A549 (cell line): ENCODE measurements at regions not wholly inside any gene's neighbourhood (a gene's known extent, or its start where the extent isn't known, plus 50 kb on each side); places are given as distances from the start of the nearest gene placed in this dataset.

Source experiments
- ATAC-seq, 2 experiments: fragments of 200-7000 bp in 1 of 2; fragments of >200 bp in 1 of 2; cut with Nextera tagmentation in 1 of 2; cut with Tn5 transposase in 1 of 2; 3 replicates each; pipeline versions ENCODE4 v1.8.0 to v1.9.1; 2018 to 2020; ENCODE audit warnings: mild to moderate bottlenecking in 1 of 2, moderate library complexity in 1 of 2
- CTCF ChIA-PET: fragments of 300-600 bp; sonication (Branson Sonifier 250); formaldehyde crosslinking; extraction: SDS; loops from one replicate; lab custom pipeline; 2021; ENCODE audit warnings: antibody characterized with exemption, inconsistent platforms; lab: Yijun Ruan, JAX
- POLR2A ChIA-PET: fragments of 350-600 bp; formaldehyde crosslinking; extraction: SDS; loops from one replicate; lab custom pipeline; 2021; ENCODE audit warnings: antibody characterized with exemption, inconsistent platforms; lab: Yijun Ruan, JAX
- DNase-seq, 2 experiments: peaks; one replicate each; pipeline versions ENCODE4 v3.0.0 to v3.0.0-alpha.2; 2011 to 2016; ENCODE audit warnings: low read depth in 1 of 2, low spot score in 1 of 2
- FAIRE-seq: peaks from 2 replicates; lab custom pipeline; 2011; peaks lifted over from hg19 to GRCh38; lab: Jason Lieb, UNC
- H3K27ac ChIP-seq, 2 experiments: fragments of >200 bp; sonication (Bioruptor Twin); formaldehyde crosslinking; 3 replicates each; pipeline ENCODE4 v1.5.1; 2016 to 2017
- H3K4me1 ChIP-seq: fragments of >200 bp; sonication (Bioruptor Twin); formaldehyde crosslinking; 3 replicates; pipeline ENCODE4 v1.6.1; 2016
- H3K4me2 ChIP-seq: fragments of >200 bp; sonication (Bioruptor Twin); formaldehyde crosslinking; 3 replicates; pipeline ENCODE4 v1.6.1; 2016
- H3K4me3 ChIP-seq: fragments of >200 bp; sonication (Bioruptor Twin); formaldehyde crosslinking; 3 replicates; pipeline ENCODE4 v1.5.1; 2016
- H3K9me3 ChIP-seq: fragments of >200 bp; sonication (Bioruptor Twin); formaldehyde crosslinking; 3 replicates; pipeline ENCODE4 v1.6.1; 2016
- BHLHE40 ChIP-seq: IDR thresholded peaks from 2 replicates; pipeline ENCODE4 v1.6.1; 2012; ENCODE audit warnings: low read depth, low read length, inconsistent platforms
- CBX2 ChIP-seq: fragments of 200-600 bp; sonication (generic); IDR thresholded peaks from 2 replicates; pipeline ENCODE4 v1.6.1; 2016; ENCODE audit warnings: low read depth, mild to moderate bottlenecking, borderline replicate concordance
- CHD4 ChIP-seq: fragments of 200-600 bp; sonication (generic); IDR thresholded peaks from 2 replicates; pipeline ENCODE4 v1.6.1; 2016; ENCODE audit warnings: antibody characterized with exemption, mild to moderate bottlenecking, borderline replicate concordance
- EHF ChIP-seq: fragments of 250-450 bp; sonication (Bioruptor Pico); IDR thresholded peaks from 2 replicates; pipeline ENCODE4 v1.5.0; 2020; ENCODE audit warnings: mild to moderate bottlenecking
- EHMT2 ChIP-seq: fragments of 200-600 bp; sonication (generic); IDR thresholded peaks from 2 replicates; pipeline ENCODE4 v1.6.1; 2016; ENCODE audit warnings: antibody characterized with exemption, low read depth, mild to moderate bottlenecking, moderate library complexity
- EP300 ChIP-seq, 2 experiments: fragments of >200 bp; sonication (Bioruptor Twin); formaldehyde crosslinking; IDR thresholded peaks; 2 replicates in 1 of 2; 3 replicates in 1 of 2; pipeline ENCODE4 v1.6.1; 2016 to 2017
- FOSL2 ChIP-seq, 2 experiments: fragments of 450-650 bp in 1 of 2; fragments of >200 bp in 1 of 2; sonication (Bioruptor Twin) in 1 of 2; formaldehyde crosslinking; IDR thresholded peaks; 2 replicates each; pipeline versions ENCODE4 v1.5.0 to v1.6.1; 2016 to 2020; ENCODE audit warnings: mild to moderate bottlenecking in 1 of 2, moderate library complexity in 1 of 2
- FOXS1 ChIP-seq: fragments of 250-450 bp; sonication (Bioruptor Pico); IDR thresholded peaks from 2 replicates; pipeline ENCODE4 v1.5.0; 2020; ENCODE audit warnings: mild to moderate bottlenecking, moderate library complexity
- HOXB5 ChIP-seq: fragments of 250-450 bp; sonication (Bioruptor Pico); IDR thresholded peaks from 2 replicates; pipeline ENCODE4 v1.5.0; 2020; ENCODE audit warnings: mild to moderate bottlenecking, moderate library complexity
- JUN ChIP-seq, 2 experiments: fragments of >200 bp; sonication (Bioruptor Twin); formaldehyde crosslinking; IDR thresholded peaks; 2 replicates in 1 of 2; 3 replicates in 1 of 2; pipeline ENCODE4 v1.6.1; 2016 to 2017
- MYC ChIP-seq: IDR thresholded peaks from 2 replicates; pipeline ENCODE4 v1.6.1; 2012; ENCODE audit warnings: mild to moderate bottlenecking, inconsistent platforms, low read length, improper control_type of control experiment, borderline replicate concordance
- NPAS2 ChIP-seq: fragments of 250-450 bp; sonication (Bioruptor Pico); IDR thresholded peaks from 2 replicates; pipeline ENCODE4 v1.8.0; 2022; ENCODE audit warnings: mild to moderate bottlenecking, moderate library complexity, borderline replicate concordance
- NR3C1 ChIP-seq: fragments of >200 bp; sonication (Bioruptor Twin); formaldehyde crosslinking; IDR thresholded peaks from 3 replicates; pipeline ENCODE4 v1.6.1; 2017
- PHF8 ChIP-seq: fragments of 200-600 bp; sonication (generic); IDR thresholded peaks from 2 replicates; pipeline ENCODE4 v1.6.1; 2016; ENCODE audit warnings: low read depth, mild to moderate bottlenecking, antibody characterized with exemption, moderate library complexity, borderline replicate concordance
- RARB ChIP-seq: fragments of 250-450 bp; sonication (Bioruptor Pico); IDR thresholded peaks from 2 replicates; pipeline ENCODE4 v1.8.0; 2021; ENCODE audit warnings: mild to moderate bottlenecking, moderate library complexity
- RNF2 ChIP-seq: fragments of 200-600 bp; sonication (generic); IDR thresholded peaks from 2 replicates; pipeline ENCODE4 v1.6.1; 2016; ENCODE audit warnings: low read depth, mild to moderate bottlenecking, antibody characterized with exemption, moderate library complexity, borderline replicate concordance
- SMC3 ChIP-seq: fragments of >200 bp; sonication (Bioruptor Twin); formaldehyde crosslinking; IDR thresholded peaks from 3 replicates; pipeline ENCODE4 v1.6.1; 2018; ENCODE audit warnings: inconsistent platforms
- TFCP2L1 ChIP-seq: fragments of 250-450 bp; sonication (Bioruptor Pico); IDR thresholded peaks from 2 replicates; pipeline ENCODE4 v1.5.0; 2021; ENCODE audit warnings: mild to moderate bottlenecking
- USF2 ChIP-seq: fragments of 450-650 bp; IDR thresholded peaks from 2 replicates; pipeline ENCODE4 v1.6.1; 2014; ENCODE audit warnings: antibody characterized with exemption
- ZC3H11A ChIP-seq: fragments of 450-650 bp; IDR thresholded peaks from 2 replicates; pipeline ENCODE4 v1.6.1; 2014; ENCODE audit warnings: antibody characterized with exemption, mild to moderate bottlenecking
- ZFP36 ChIP-seq: fragments of 450-650 bp; IDR thresholded peaks from 2 replicates; pipeline ENCODE4 v1.6.1; 2014; ENCODE audit warnings: borderline replicate concordance; ENCODE audit not compliant: partially characterized antibody
- WGBS: methylation state at CpG from one replicate; pipeline ENCODE4 v1.1.6; 2017; ENCODE audit errors: missing lambda C conversion rate; 5-methylcytosine and 5-hydroxymethylcytosine counted together
- TF ChIP-seq, protein P1 (sequence below): fragments of 150-350 bp; IDR thresholded peaks from 2 replicates; pipeline ENCODE4 v1.6.1; 2014; ENCODE audit warnings: low read depth, mild to moderate bottlenecking, low read length
- TF ChIP-seq, protein P2 (sequence below): fragments of >200 bp; sonication (Bioruptor Twin); formaldehyde crosslinking; IDR thresholded peaks from 3 replicates; pipeline ENCODE4 v1.5.1; 2016
- TF ChIP-seq, protein P3 (sequence below): IDR thresholded peaks from 2 replicates; pipeline ENCODE4 v1.6.1; 2012
- TF ChIP-seq, protein P4 (sequence below): IDR thresholded peaks from 2 replicates; pipeline ENCODE4 v1.6.1; 2012
- TF ChIP-seq, protein P5 (sequence below): fragments of 250-450 bp; sonication (Bioruptor Pico); IDR thresholded peaks from 2 replicates; pipeline ENCODE4 v1.5.0; 2020; ENCODE audit warnings: low read depth, mild to moderate bottlenecking, moderate library complexity

DNA sequence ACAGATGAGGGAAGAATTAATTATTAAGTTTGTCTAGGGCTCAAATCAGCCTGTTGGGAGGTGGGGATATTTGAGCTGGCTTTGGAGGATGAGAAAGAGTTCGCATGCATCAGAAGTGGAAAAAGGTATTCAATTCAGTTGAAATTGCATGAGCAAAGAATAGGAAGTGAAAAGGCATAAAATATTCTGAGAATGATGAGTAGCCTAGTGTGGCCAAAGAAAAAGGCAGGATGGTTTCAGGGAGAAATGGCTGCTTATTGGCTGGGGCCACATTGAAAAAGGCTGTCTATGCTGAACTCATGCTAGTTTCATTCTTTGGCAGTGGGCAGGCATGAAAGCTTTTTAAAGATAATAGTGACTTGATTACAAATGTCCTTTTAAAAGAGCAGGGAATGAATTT is 235.4 kb upstream of the RIOK2 start:
- DNase-seq (no peak), ATAC-seq (no peak), FAIRE-seq (no peak)
- ChIA-PET POLR2A (no interaction called here), CTCF (no interaction called here)
- H3K9me3 ChIP-seq, result no peaks in the 10 kb centered on the region
- H3K4me3 ChIP-seq, result no peak overlapping the region
- H3K27ac ChIP-seq, result no peak overlapping the region
- no peaks in the 10 kb centered on the region for H3K4me1 ChIP-seq
- H3K4me2 ChIP-seq, result no peak overlapping the region
- WGBS, result 18% methylated on average over 1 of the region's 1 CpG
- TF ChIP-seq ZC3H11A, result no peak
- no peak for TF ChIP-seq FOSL2 (IDR thresholded peaks at IDR 0.05)
- TF ChIP-seq FOSL2 (CRISPR knock-in tag; IDR thresholded peaks at IDR 0.05), result no peak
- TF ChIP-seq NPAS2 (CRISPR knock-in tag), result no peak
- TF ChIP-seq EHF (CRISPR knock-in tag), result no peak
- TF ChIP-seq, protein P1, sequence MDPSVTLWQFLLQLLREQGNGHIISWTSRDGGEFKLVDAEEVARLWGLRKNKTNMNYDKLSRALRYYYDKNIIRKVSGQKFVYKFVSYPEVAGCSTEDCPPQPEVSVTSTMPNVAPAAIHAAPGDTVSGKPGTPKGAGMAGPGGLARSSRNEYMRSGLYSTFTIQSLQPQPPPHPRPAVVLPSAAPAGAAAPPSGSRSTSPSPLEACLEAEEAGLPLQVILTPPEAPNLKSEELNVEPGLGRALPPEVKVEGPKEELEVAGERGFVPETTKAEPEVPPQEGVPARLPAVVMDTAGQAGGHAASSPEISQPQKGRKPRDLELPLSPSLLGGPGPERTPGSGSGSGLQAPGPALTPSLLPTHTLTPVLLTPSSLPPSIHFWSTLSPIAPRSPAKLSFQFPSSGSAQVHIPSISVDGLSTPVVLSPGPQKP, result no peak
- TF ChIP-seq ZFP36, result no peak
- TF ChIP-seq, protein P2, sequence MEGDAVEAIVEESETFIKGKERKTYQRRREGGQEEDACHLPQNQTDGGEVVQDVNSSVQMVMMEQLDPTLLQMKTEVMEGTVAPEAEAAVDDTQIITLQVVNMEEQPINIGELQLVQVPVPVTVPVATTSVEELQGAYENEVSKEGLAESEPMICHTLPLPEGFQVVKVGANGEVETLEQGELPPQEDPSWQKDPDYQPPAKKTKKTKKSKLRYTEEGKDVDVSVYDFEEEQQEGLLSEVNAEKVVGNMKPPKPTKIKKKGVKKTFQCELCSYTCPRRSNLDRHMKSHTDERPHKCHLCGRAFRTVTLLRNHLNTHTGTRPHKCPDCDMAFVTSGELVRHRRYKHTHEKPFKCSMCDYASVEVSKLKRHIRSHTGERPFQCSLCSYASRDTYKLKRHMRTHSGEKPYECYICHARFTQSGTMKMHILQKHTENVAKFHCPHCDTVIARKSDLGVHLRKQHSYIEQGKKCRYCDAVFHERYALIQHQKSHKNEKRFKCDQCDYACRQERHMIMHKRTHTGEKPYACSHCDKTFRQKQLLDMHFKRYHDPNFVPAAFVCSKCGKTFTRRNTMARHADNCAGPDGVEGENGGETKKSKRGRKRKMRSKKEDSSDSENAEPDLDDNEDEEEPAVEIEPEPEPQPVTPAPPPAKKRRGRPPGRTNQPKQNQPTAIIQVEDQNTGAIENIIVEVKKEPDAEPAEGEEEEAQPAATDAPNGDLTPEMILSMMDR, result no peak
- no peak for TF ChIP-seq CHD4
- no peak for TF ChIP-seq EHMT2
- TF ChIP-seq, protein P3, sequence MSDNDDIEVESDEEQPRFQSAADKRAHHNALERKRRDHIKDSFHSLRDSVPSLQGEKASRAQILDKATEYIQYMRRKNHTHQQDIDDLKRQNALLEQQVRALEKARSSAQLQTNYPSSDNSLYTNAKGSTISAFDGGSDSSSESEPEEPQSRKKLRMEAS, result no peak
- TF ChIP-seq JUN (IDR thresholded peaks at IDR 0.05), result no peak
- TF ChIP-seq PHF8, result no peak
- TF ChIP-seq TFCP2L1 (CRISPR knock-in tag), result no peak

GRCh38 chr5:97420646-97421045 is 237.6 kb upstream of the RIOK2 start:
- CTCF ChIA-PET, result no interaction called here
- DNase-seq, result no peak
- H3K27ac ChIP-seq, result no peak overlapping the region
- no peak overlapping the region for H3K4me2 ChIP-seq
- 6% methylated on average over 1 of the region's 1 CpG for WGBS
- no peak overlapping the region for H3K4me3 ChIP-seq
- TF ChIP-seq RNF2, result no peak
- TF ChIP-seq, protein P4, sequence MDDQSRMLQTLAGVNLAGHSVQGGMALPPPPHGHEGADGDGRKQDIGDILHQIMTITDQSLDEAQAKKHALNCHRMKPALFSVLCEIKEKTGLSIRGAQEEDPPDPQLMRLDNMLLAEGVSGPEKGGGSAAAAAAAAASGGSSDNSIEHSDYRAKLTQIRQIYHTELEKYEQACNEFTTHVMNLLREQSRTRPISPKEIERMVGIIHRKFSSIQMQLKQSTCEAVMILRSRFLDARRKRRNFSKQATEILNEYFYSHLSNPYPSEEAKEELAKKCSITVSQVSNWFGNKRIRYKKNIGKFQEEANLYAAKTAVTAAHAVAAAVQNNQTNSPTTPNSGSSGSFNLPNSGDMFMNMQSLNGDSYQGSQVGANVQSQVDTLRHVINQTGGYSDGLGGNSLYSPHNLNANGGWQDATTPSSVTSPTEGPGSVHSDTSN, result no peak
- TF ChIP-seq HOXB5 (CRISPR knock-in tag), result no peak
- TF ChIP-seq TFCP2L1 (CRISPR knock-in tag), result no peak
- TF ChIP-seq EP300 (IDR thresholded peaks at IDR 0.05), result no peak
- no peak for TF ChIP-seq NR3C1
- no peak for TF ChIP-seq FOSL2 (IDR thresholded peaks at IDR 0.05)
- TF ChIP-seq FOSL2 (CRISPR knock-in tag; IDR thresholded peaks at IDR 0.05), result no peak
- no peak for TF ChIP-seq EHMT2
- TF ChIP-seq MYC, result no peak
- TF ChIP-seq, protein P5, sequence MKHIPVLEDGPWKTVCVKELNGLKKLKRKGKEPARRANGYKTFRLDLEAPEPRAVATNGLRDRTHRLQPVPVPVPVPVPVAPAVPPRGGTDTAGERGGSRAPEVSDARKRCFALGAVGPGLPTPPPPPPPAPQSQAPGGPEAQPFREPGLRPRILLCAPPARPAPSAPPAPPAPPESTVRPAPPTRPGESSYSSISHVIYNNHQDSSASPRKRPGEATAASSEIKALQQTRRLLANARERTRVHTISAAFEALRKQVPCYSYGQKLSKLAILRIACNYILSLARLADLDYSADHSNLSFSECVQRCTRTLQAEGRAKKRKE (CRISPR knock-in tag), result no peak
- no peak for TF ChIP-seq FOXS1 (CRISPR knock-in tag)
- no peak for TF ChIP-seq USF2
- TF ChIP-seq RARB, result no peak
- TF ChIP-seq CBX2, result no peak
- no peak for TF ChIP-seq BHLHE40
- TF ChIP-seq SMC3, result no peak
- TF ChIP-seq, all 56 proteins: peak for 0
- FAIRE-seq (no peak), ATAC-seq (no peak)
- Histone ChIP-seq H3K4me1 (no peaks in the 10 kb centered on the region), H3K9me3 (no peaks in the 10 kb centered on the region)
- POLR2A ChIA-PET, result no interaction called here
